GM12872 (cell line): ENCODE measurements at regions not wholly inside any gene's neighbourhood (a gene's known extent, or its start where the extent isn't known, plus 50 kb on each side); places are given as distances from the start of the nearest gene placed in this dataset.

Experiments
- TF ChIP-seq, protein P1 (sequence below): IDR thresholded peaks from 3 replicates; pipeline ENCODE4 v1.5.1; 2011; ENCODE audit warnings: low read depth, mild to moderate bottlenecking, low read length, moderate library complexity; ENCODE audit not compliant: insufficient read depth

DNA sequence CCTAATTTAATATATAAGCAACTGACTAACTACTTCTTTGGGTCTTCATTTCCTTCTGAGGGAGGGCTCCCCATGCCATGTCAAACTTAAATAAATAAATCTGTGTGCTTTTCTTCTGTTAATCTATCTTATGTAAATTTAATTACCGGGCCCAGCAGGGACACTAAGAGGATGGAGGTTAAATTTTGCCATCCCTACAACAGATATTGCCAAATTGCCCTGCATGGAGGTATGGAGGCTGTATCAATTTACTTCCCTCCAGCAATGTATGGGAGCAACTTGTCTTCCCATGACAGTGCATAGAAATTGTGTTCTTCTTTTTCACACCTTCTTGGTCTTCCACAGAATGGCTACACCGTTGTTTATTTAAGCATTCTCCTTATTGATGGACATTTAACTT is 129.0 kb downstream of the NFKBIZ start:
- TF ChIP-seq, protein P1, sequence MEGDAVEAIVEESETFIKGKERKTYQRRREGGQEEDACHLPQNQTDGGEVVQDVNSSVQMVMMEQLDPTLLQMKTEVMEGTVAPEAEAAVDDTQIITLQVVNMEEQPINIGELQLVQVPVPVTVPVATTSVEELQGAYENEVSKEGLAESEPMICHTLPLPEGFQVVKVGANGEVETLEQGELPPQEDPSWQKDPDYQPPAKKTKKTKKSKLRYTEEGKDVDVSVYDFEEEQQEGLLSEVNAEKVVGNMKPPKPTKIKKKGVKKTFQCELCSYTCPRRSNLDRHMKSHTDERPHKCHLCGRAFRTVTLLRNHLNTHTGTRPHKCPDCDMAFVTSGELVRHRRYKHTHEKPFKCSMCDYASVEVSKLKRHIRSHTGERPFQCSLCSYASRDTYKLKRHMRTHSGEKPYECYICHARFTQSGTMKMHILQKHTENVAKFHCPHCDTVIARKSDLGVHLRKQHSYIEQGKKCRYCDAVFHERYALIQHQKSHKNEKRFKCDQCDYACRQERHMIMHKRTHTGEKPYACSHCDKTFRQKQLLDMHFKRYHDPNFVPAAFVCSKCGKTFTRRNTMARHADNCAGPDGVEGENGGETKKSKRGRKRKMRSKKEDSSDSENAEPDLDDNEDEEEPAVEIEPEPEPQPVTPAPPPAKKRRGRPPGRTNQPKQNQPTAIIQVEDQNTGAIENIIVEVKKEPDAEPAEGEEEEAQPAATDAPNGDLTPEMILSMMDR = no peak

DNA sequence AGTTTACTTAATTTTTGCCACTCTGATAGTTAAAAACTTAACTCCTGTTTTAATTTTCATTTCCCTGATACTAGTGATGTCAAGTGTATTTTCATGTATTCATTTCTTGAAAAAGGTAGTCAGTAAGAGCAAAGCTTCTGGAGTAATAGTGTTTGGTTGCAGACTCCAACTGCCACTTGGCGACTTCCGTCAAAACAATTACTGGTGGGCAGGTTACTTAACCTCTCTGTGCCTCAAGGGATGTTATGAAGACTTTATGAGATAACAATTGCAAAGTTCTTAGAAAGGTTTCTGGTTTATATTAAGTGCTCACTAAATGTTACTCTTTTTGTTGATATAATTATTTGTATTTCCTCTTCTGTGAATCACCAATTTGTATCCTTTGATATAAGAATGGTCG is 129.7 kb downstream of the NFKBIZ start:
- TF ChIP-seq, protein P1 = no peak

DNA sequence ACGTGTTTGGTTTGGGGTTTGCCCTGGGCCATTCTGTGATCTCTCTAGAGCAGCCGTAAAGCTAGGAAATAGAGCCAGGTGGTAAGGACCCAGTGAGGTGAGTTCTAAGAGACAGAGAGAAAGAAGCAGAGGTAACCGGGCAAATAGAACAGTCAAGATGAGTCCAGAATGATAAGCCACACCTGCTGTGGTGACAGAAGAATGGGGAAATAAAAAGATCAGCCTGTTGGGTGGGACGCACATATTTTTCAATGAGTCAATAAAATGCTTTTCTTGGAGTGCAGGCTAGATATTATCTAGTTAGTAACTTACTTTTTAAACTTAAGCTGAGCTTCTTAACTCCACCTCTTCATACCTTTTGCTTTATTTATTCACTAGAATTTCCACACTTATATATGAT is 135.0 kb downstream of the NFKBIZ start:
- TF ChIP-seq, protein P1 = no peak

DNA sequence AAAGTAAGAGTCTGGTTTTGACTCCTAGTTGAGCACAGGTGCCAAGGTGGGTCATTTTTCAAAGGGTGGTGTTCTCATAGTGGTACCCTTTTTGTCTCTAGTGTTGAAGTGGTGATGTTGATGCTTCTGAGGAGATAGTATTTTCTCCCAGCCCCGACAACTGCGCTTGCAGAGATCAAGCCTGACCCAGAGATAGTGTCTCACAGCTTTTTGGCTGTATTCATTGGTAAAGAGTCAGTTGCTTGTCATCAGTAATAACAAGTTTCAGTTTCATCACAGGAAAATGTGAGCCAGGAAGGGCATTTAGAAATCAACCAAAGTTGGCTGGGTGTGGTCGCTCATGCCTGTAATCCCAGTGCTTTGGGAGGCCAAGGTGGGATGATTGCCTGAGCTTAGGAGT is 139.3 kb downstream of the NFKBIZ start:
- TF ChIP-seq, protein P1 = no peak

DNA sequence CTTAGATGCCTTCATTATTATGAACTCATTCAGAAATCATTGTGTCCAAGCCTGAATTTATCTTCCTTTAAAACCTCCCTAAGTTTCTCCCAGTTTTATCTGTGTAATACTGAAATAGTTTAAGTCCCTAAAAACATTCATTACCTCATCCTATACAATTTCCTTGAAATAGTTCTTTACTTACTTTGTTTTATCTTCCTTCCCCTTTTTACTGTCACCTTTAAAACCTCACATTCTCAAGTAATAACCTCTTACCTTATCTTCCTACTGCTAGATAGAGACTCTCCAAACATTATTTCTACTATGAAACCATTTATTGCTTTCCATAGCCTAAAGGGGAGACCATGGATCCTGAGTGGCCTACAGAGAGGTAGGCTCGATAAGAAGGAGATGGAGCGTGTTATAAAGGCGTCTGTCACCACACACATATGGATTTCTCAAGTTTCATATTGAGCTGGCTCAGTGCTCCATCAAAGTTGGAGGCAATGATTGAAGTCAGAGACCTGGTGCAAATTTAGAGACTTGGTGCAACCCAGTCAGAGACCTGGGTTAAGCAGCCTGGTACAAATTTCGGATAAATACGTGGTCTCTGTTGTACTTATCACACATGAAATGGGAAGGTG is 140.4 kb downstream of the NFKBIZ start:
- TF ChIP-seq, protein P1 = no peak

DNA sequence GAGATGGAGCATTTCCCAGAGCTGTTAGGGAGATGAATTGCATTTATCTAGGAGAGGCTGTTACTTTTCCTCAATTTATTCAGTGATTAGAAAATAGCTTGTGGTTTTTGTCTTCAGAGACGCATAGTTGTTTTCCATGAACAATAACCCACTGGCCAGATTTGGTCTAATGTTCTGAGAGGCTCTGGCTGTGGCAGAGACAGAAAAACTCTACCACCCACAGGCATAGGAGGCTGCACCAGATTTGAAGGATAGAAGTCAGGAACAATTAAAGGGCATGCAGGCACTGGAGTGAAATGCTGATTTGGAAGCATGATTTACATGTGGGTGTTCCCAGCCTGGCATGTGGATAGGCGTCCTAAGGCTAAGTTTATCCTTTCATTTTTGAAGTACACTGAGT is 143.5 kb downstream of the NFKBIZ start:
- TF ChIP-seq, protein P1 = no peak

DNA sequence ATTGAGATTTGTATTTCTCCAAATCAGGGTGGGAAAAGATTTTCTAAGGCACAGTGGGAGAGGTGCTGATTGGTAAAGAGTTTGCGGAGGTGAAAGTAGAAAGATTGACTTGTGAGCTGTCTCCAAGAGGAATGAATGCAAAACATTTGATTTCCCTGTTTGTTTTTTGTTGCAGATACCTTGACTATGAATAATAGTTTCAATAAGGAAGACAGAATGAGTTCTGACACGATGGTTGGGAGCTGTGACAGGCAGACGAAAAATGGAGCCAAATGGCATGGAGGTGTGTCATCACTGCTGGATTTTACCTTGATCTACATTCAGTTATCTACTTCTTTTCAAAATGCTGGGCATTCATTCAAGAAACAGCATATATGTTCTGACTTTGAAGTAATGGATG is 145.1 kb downstream of the NFKBIZ start:
- TF ChIP-seq, protein P1 = no peak
